ENCODE measurements at regions not wholly inside any gene's neighbourhood (a gene's known extent, or its start where the extent isn't known, plus 50 kb on each side); places are given as distances from the start of the nearest gene placed in this dataset.
A peak's percentile ranks its signal among the peaks of the same experiment; 100 is the strongest.

DNA sequence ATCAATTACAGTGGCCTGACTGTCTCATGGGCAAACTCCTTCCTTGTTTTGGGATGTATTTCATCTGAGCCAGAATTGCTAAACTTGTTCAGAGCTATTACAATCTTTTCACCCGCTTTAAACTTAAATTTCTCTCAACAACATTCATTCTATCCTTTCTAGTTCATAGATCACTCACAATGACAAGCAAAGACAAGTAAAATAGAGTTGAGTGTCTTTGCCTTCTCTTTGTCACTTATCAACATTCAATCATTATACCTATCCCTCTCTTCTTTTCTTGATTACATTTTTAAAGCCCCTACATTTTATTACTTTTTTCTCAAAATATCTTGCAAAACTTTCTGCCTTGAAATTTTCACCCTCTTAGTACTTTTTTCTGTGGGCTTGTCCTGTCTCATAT, 1113.1 kb downstream of the PCDH17 start:
- TF ChIP-seq CTCF (IDR thresholded peaks at IDR 0.05; ENCODE audit: low read depth, low read length) = no peak
- in situ Hi-C loops (cut with HindIII; ENCODE audit: low sequenced_read_pairs) = no loop called here
- no peak for DNase-seq (ENCODE audit: low read depth, low spot score)
- no peak overlapping the region for H3K4me3 ChIP-seq (ENCODE audit: low read depth, low read length)

DNA sequence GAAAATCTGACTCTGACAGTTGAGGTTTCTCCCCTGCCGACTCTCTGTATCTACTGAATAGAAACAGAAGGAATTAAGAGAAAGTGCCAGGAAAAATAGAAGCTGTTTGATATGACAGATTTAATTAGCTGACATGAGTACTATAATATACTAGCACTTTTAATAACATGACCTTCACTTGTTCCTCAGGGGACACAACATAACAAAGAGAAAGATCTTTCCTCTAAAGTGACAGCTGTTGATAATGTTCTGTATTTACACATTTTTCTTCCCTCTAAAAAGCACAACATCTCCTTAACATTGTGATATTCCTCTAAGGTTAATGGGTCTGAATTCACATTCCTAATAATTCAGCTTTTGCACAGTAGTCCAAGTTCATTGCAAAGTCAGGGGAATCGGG, 1136.0 kb downstream of the PCDH17 start:
- TF ChIP-seq CTCF (IDR thresholded peaks at IDR 0.05; ENCODE audit: low read depth, low read length) = no peak
- in situ Hi-C loops (cut with HindIII; ENCODE audit: low sequenced_read_pairs) = no loop called here
- peak; percentile 1 for DNase-seq (ENCODE audit: low read depth, low spot score)
- H3K4me3 ChIP-seq (ENCODE audit: low read depth, low read length) = no peak overlapping the region

- no peak overlapping the region for H3K4me3 ChIP-seq (ENCODE audit: low read depth, low read length)
- no peak for DNase-seq (ENCODE audit: low read depth, low spot score)
- in situ Hi-C loops (cut with HindIII; ENCODE audit: low sequenced_read_pairs) = no loop called here
- TF ChIP-seq CTCF (IDR thresholded peaks at IDR 0.05; ENCODE audit: low read depth, low read length) = no peak
These were observed 1141.8 kb downstream of the PCDH17 start for GRCh38 chr13:58773280-58773859.

DNA sequence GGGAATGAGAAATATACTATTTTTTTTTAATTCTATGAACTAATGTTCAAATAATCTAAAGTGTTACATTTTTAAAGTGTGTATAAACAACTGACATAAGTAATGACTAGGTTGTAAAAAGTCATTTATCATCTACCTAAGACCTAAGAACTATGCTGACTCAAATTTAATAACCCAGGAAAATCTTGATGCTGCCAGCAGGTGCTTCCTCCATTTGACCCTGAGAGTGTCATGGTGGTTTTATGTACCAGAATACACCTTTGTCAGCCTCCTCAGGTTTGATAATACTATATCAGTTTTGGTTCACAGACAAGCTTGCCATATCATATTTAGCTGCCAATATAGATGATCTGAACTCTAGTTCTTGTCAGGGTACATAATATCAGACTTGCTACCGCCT, 1151.2 kb downstream of the PCDH17 start:
- in situ Hi-C loops (cut with HindIII; ENCODE audit: low sequenced_read_pairs) = no loop called here
- no peak for TF ChIP-seq CTCF (IDR thresholded peaks at IDR 0.05; ENCODE audit: low read depth, low read length)
- H3K4me3 ChIP-seq (ENCODE audit: low read depth, low read length) = no peak overlapping the region
- no peak for DNase-seq (ENCODE audit: low read depth, low spot score)

DNA sequence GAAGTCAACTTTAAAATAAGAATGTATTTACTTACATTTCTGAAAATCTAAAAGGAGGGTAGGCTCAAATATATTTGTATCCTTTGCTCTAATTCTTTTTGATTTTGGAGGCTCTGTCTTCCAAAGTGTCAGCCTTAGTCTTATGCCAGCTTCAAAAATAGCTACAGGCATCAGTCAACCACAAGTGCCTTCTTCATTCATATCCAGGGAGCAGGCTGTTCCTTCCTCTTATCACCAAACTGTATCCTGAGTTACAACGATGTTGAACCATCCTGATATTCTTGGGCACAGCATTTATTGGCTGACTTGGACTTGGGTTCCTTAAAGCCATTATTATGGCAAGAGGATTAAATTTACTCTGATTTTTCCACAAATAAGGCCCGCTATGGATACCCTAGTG, 1161.3 kb downstream of the PCDH17 start:
- in situ Hi-C loops (cut with HindIII; ENCODE audit: low sequenced_read_pairs) = no loop called here
- no peak for DNase-seq (ENCODE audit: low read depth, low spot score)
- no peak overlapping the region for H3K4me3 ChIP-seq (ENCODE audit: low read depth, low read length)
- TF ChIP-seq CTCF (IDR thresholded peaks at IDR 0.05; ENCODE audit: low read depth, low read length) = no peak

GRCh38 chr13:58795715-58796114, 1164.2 kb downstream of the PCDH17 start:
- TF ChIP-seq CTCF (IDR thresholded peaks at IDR 0.05; ENCODE audit: low read depth, low read length) = no peak
- in situ Hi-C loops (cut with HindIII; ENCODE audit: low sequenced_read_pairs) = no loop called here
- no peak for DNase-seq (ENCODE audit: low read depth, low spot score)
- H3K4me3 ChIP-seq (ENCODE audit: low read depth, low read length) = no peak overlapping the region

DNA sequence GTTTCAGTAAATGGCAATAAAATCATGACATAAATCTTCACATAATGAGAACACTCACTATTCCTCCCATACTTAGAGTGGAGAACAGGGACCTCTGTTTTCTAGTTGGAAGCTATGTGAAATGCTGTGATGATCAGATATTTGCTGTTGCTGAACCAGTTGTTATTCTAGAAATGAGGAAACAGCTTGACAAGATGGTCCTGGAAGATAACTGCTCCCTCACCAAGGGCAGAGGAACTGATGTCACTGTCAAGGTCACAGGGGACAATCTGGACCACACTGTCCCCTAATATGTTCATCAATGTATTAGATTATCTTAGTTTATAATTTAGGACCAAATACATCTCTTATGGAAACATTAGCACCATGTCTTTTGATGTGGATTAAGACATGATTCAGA, 1173.3 kb downstream of the PCDH17 start:
- in situ Hi-C loops (cut with HindIII; ENCODE audit: low sequenced_read_pairs) = no loop called here
- DNase-seq (ENCODE audit: low read depth, low spot score) = no peak
- no peak overlapping the region for H3K4me3 ChIP-seq (ENCODE audit: low read depth, low read length)
- TF ChIP-seq CTCF (IDR thresholded peaks at IDR 0.05; ENCODE audit: low read depth, low read length) = no peak
